GM19239 (cell line): ENCODE measurements at regions not wholly inside any gene's neighbourhood (a gene's known extent, or its start where the extent isn't known, plus 50 kb on each side); places are given as distances from the start of the nearest gene placed in this dataset.

Experiments used
- DNase-seq: peaks from one replicate; pipeline ENCODE4 v3.0.0; 2011; ENCODE audit warnings: low spot score; ENCODE audit not compliant: insufficient read length
- FAIRE-seq: peaks from 2 replicates; lab custom pipeline; 2011; peaks lifted over from hg19 to GRCh38; lab: Jason Lieb, UNC

DNA sequence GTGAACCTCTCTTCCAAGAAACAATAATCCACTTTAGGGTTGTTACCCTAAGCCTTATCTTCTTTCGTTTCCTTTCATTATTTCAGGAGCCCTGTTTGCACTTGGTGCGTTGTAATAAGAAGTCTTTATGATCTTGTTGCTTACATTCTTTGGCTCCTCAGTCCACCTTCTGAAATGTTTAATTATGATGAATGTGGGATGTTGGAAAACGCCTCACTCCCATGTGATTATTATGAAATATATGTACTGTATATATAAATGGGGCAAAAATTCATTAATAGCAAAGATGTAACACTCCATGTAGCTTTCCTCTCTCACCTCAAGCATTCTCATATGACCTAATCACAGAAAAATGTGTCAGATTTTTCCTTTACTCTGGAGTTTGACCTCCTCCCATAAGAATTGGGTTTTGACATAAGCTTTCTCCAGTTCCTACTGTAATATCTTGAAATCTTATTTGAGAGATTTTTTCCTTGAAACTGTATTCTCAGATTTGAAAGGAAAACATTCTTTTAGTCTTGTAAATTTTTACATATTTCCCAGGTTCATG is 397.2 kb upstream of the FANCL start:
- FAIRE-seq = no peak
- no peak for DNase-seq

DNA sequence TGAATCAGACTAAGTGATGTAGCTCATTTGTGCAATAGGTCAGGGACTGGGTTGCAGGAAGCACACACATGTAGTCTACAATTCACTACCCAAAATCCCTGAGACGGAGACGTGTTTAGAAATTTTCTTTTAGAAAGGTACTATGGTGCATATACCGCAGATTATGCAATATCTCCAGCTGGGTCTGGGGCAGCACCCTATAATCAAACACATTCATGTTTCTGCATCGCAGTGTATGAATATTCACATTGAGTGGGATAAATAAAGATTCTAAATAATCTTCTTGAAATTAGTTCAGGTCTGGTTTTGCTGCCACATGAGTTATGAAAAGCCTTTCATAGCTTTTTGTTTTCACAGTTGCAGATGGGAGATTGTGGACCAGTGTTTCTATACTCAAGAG is 395.7 kb upstream of the FANCL start:
- DNase-seq (no peak), FAIRE-seq (no peak)

DNA sequence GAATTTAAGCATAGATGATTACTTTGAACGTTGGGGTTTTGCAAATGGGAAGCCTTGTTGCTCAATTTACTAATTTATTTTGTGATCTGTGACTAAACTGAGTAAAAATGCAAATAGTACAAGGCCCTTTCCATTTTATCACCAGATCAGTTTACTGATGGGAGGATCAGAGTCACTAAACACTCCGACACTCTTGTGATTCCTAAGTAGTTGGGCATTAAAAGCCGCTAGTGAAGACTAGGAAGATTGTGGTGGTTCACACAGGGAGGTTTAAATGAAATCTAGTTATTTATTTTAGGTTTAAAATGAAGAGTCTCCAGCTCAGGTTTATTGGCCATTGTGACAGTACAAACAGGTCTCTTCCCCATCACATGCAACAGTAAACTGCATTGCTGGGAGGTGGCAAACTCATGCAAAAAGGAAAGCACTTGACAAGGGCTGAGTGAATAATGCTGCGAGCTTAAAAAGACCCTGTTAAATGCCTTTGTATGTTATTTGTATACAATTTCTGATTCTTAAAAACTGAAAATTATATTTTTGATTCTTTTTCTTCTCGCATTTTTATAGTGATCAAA is 394.8 kb upstream of the FANCL start:
- FAIRE-seq = no peak
- no peak for DNase-seq

DNA sequence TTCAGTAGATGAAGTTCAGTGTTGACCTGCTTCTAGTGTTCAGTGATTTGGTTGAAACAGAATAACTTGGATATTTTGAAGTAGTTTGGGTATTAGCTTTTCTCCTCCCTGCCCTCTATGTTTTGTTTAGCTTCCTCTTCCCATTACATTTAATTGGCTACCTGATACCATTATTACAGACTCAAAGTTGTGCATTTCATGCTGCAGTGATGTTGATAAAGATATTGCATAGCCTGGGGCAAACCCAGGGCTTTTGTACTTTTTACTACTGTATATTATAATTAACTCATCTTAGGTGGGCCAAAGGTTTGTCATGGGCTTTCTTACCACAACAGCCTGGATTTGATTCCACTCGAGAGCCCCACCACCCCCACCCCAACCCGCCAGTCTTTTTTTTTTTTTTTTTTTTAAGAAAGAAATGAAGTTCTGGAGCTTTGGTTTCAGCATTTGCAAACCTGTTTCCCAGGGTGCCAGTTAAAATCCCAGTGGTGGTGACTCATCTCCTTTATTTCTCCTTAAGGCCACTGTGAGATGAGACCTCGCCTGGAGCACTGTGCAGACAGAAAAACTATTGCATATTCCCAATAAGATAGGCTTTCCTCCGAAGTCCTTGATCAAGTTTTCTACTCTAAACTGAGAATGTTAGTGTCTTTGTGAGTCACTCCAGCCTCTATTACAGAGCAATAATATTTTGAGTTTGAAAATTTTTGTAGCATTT is 393.7 kb upstream of the FANCL start:
- DNase-seq (no peak), FAIRE-seq (no peak)

DNA sequence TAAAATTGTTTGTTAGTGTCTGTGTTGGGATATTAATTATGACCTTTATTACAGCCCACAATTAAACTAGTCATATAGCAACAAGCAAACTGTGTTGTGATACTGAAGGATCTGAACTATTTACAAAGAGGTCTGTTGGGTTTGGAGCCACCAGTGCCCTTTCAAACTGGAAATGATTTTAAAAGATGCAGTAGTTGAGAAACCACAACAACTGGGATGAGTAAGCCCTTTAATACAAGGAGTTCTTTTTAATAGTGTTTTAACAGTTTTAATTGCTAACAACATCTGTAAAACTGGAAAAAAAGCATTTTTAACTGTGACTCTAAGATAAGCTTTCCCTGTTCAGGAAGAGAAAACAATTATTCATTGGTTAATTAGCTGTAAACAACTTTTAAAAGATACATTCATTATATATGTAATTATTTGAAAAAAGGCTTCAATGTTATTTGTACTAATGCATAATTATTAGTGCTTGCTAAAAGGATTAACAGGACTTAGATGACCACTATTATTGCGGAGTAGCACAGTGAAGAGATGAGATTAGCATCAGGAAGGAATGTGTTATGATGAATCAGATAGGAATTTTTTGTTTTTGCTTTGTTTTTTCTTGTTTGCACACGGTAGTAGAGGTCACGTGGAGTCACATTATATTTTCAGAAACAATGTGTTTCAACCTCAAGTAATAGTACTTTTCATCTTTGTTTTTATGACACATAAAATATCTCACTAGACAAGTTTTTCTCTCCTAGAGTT is 392.7 kb upstream of the FANCL start:
- FAIRE-seq (no peak), DNase-seq (no peak)

DNA sequence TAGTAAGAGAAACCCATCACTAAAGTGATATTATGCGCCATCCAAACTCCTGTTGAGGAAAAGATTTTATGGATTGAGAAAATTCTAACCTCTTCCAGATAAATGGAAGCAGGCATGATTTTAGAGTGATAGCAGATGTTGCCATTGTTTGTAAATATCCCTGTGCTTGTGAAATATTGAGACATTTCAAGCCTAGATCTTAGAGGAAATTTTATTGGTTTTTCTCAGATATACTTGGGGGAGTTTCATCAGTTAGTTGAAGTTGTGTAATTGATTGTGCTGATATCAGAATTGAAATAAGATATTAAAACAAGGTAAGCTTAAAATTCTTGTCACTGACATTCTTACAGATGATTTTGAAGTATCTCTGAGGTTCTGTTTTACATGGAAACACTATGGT is 390.9 kb upstream of the FANCL start:
- DNase-seq (no peak), FAIRE-seq (no peak)

DNA sequence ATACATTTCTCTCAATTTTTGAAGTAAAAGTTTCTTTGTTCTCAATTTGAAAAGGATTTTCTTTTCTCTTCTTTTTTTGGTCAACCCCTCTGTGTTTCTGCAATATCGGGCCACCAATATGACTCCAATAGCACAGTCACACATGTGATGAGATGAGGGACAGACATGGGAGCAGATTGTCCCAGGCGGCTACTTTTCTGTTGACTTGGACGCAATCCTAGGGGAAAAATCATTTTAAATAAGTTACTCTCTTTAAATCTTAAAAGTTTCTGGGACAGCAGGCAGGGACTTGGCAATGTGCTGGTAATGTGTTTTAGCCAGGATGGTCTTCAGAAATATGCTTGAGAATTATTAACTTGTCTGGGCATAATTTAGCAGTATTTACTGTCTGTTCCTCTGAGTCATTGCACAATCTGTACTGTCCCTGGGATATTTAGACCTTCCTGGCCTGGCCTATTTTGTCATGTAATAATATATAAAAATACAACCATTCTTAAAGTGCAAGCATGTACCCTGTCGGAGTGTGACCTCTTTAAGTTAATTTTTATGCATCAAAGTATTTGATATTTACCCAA is 388.5 kb upstream of the FANCL start:
- FAIRE-seq (no peak), DNase-seq (no peak)

DNA sequence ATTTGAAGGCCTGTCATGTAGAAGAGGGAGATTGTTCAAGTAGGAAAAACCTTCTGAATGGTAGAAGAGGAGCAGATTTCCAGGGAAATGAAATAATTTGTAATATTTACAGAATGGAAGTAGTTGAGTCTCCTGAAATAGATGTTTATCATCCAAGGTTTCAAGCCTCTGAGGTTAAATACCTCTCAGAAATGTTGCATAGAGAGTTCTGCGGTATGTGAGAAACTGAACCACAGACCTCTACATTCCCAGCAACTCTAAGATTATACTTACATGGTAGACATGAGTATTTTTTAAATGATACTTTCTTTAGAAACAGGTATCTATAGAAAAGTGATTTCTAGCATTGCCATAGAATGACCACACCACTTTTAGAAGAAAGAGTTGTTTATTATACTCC is 379.8 kb upstream of the FANCL start:
- FAIRE-seq (no peak), DNase-seq (no peak)

DNA sequence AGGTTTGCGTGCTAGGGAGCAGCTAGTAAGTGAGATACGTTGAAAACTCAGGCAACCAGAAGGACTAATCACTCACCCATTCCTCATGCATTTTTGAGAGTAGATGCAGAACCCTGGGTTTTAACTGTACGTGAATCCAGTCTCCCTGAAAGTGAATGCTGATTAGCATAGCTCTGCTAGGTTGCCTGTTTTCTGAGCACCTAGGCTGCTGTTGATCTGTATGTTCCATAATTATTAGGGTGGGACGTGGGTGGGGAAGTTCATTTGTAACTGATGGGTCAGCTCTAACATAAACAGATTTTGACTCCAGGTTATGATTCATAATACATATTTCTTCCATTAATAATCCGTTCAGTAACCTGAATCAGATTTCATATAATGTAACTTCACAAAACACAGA is 379.0 kb upstream of the FANCL start:
- no peak for FAIRE-seq
- DNase-seq = no peak

DNA sequence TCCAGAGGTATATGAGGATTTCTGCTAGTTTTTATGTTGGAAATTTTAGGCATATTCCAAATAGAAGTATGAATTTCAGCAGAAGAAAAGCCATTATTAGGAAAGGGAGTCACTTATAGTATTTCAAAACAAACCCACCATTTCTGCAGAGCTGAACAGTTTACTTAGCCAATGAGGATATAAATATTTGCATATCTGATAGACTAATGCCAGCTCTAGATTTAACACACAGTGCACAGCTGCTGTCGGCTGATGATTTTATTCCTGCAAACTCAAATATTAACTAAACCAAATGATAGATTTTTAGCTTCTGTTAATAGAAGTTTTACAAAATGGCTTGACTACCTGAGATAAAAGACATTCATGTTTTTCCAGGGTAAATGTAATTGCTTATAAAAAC is 375.8 kb upstream of the FANCL start:
- FAIRE-seq (no peak), DNase-seq (no peak)

DNA sequence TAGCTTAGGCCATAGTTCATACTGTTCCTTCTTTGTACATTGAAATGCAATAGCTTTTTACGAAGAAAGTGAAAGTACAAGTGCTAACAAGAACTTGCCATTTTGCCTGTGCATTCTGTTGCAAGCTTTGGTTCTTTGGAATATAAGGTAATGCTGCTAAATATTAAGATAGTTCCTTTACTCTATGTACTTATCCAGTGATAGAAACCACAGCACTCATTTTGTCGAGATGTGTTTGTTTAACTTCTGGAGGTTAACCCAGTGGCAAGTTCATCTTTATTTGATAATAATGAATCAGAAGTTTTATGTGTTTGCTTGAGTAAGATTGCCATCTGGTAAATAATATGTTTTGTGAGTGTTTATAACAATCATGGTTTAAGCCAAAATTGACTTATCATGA is 373.1 kb upstream of the FANCL start:
- FAIRE-seq = no peak
- DNase-seq = no peak

DNA sequence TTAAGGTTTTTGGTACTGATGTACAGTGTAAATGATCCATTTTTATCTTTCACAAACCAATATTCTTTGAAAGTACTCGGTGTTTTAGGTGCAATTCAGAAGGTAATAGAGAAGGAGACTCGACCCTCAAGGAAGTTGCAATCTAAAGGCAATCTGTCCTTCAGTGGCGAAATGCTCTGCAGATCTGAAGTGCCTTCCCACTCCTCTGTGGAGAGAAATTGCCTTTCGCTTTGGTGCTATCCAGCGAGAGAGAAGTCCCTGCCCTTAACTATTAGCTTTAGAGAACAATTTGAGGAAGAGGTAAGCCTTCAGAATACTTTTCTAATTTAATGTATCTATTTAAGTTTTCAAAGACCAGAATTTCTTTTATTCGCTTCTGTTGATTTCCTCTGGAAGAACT is 371.8 kb upstream of the FANCL start:
- DNase-seq (no peak), FAIRE-seq (no peak)

DNA sequence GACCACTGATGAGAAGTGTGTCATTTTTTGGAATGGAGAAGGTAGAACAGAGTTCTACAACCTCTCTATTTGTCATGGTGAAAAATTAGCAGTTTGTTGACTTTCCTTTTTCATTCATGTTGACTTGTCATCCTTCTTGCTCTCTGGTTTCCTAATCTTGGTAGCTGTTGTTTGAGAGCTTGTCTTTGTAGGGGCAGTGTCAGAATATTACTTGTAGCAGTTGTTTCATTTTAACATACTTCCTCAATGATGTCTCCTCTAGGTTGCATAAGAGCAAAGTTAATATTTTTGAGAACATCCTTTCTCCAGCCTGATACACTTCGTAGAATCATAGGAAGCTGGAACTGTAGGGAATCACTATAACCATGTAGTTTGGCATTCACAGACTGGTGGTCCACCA is 368.2 kb upstream of the FANCL start:
- FAIRE-seq = no peak

DNA sequence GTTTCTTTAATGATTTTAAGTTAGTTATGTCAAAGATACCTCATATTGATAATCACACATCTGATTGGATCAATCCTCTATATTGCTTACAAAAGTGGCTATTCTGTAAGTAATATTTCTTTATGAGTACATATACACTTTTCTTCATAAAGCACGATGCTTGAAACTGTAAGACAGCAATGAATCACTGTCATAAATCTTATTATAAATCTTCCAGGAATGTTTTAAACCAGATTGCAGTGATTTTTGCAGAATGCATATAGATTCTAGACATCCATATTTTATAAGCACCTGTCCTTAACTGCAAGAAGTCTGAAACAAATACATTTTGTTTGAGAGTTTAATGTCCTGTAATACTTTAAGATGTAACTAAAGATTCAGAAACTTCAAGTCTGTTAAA is 367.0 kb upstream of the FANCL start:
- DNase-seq (no peak), FAIRE-seq (no peak)

More for the DNA sequence above, 368.2 kb upstream of the FANCL start:
- no peak for DNase-seq

DNA sequence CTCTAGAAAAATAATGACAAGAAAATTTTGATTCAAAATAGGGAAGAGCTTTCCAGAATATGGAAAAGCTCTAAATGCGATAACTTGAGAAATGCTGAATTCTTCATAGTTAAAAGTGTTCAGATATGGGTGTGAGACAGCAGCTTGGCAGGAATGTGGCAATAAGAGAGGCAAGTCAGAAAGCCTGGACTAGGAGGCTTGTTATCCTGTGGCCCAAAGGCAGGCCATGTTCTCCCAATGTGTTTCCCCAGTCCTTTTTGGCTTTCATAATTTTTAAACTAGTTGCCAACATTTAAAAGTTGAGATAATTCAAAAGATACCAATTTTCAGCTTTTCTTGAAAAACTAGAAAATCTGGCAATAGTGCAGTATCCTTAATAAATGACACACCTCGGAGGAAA is 366.3 kb upstream of the FANCL start:
- FAIRE-seq (no peak), DNase-seq (no peak)

DNA sequence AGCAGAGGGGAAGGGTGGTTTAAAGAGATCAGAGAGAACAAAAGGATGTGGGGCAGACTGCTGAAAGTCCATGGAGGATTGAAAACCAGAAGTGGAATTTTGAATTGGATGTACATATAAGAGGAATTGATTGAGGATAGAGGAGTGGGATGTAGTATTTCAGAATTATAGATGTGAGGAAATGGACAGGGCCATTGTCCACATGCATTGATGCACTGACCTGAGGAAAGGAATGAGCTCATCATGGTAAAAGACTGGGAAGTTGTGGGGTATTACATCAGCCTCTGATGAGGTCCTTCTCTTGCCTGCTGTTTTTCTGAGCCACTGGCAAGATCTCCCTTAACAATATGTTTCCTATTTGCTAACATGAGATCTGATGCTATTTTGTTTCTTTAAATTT is 365.7 kb upstream of the FANCL start:
- DNase-seq = no peak
- FAIRE-seq = no peak

DNA sequence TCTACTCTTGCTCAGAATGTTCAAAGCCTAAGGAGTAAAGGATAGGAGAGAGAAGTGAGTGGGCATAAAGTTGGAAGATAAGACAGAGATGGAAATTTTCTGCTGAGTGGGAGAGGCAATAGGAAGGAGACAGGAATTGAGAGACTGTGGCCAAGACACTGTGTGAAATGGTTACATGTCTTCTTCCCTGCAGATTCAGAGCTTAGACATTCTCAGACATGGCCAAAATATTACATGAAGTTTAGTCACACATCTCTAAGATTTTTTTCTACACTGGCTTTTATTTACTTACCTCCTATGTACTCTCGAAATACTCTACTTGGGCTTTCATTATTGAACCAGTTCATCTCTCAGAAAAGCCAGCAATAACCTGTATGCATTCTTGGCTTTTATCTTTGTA is 363.0 kb upstream of the FANCL start:
- DNase-seq (no peak), FAIRE-seq (no peak)

DNA sequence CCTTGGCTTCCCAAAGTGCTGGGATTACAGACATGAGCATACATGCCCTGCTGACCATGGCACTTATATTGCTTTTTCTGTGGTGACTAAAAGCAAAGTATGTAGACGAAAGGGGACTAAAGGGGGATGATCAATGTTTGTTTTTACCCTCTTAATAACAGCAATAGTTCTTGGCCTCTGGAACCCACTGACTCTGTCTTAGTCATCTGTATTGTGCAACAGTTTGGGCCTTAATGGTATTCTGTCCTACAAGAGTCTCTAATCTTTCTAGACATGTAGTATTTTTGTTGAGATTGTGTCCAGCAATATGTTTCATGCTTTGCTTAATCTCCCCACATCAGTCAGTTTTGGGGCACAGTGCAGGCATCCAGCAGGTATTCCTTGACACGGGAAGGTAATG is 359.9 kb upstream of the FANCL start:
- no peak for DNase-seq
- no peak for FAIRE-seq

DNA sequence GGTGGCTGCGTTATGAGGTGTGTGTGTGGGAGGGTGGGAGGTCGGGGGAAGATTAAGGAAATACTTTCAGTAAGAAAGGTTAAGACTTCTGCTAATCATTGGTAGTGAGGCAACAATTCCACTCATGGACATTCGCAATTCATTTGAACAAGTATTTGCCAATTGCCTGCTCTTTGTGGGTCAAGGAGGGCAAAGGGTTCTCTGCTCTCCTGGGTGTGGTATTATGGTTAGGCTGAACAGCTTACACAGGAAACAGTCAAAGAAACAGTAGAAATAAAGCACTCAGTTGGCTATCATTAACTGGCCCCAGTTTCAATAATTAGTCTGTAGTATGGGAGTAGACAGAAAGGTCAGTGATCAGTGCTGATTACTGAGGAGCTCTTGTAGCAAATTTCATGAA is 357.0 kb upstream of the FANCL start:
- FAIRE-seq (no peak), DNase-seq (no peak)

DNA sequence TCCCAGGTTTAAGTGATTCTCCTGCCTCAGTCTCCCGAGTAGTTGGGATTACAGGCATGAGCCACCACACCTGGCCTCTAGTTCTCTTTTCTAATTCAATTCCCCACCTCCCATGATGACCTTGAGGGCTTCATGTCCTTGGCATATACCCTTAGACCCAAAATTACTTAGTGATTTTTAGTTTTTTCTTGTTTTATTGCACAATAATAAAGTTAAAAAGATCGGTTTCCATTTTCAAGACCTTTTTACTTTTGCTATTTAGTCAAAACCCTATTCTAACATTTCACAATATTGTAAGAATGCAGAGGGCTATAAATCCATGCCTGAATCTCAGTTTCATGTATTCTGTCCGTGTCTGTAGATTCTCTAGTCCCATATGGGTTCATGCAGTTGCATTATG is 354.6 kb upstream of the FANCL start:
- DNase-seq (no peak), FAIRE-seq (no peak)

DNA sequence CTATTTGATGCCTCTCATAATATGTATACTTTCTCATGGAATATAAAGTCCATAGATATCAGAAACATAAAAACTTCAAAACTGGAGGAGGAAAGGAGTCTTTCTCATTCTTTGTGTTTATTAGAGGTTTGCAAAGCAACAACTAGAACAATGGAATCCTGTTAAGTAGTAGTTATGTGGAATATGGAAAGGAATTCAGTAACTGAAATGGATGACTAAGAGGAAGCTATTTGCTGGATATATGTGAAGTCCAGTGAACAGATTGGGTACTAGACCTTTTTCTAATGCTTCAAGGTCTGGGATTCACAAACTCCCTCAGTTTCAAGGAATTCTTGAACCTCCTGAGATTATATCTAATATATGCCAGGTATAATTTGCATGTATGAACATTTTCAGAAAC is 353.6 kb upstream of the FANCL start:
- FAIRE-seq = no peak

More for the DNA sequence above, 353.6 kb upstream of the FANCL start:
- no peak for DNase-seq
